Lung (tissue), 11 donors: ENCODE measurements at regions not wholly inside any gene's neighbourhood (a gene's known extent, or its start where the extent isn't known, plus 50 kb on each side); places are given as distances from the start of the nearest gene placed in this dataset.

Experiments
- ATAC-seq: fragments of 200-7000 bp; cut with Tn5 transposase; one replicate; pipeline ENCODE4 v1.9.1; 2020; ENCODE audit warnings: moderate number of reproducible peaks; ENCODE audit not compliant: insufficient read depth, low FRiP score
- DNase-seq, 3 donors: peaks; one replicate each; pipeline ENCODE4 v3.0.0-alpha.2; 2013 to 2017
- H3K27ac ChIP-seq, 2 donors: one replicate each; pipeline ENCODE4 v1.5.1; 2013; ENCODE audit warnings: mild to moderate bottlenecking in 2 of 2, moderate library complexity in 2 of 2, control low read depth in 1 of 2, inconsistent platforms in 1 of 2, low read depth in 1 of 2, low read length in 1 of 2
- H3K27me3 ChIP-seq, 3 donors: one replicate each; pipeline ENCODE4 v1.5.1; 2013; ENCODE audit warnings: low read length in 2 of 3; ENCODE audit not compliant: control insufficient read depth in 3 of 3, insufficient read depth in 3 of 3
- H3K36me3 ChIP-seq, 4 donors: one replicate each; pipeline ENCODE4 v1.5.1; 2013; ENCODE audit warnings: low read length in 4 of 4, mild to moderate bottlenecking in 1 of 4, moderate library complexity in 1 of 4; ENCODE audit not compliant: control insufficient read depth in 4 of 4, insufficient read depth in 4 of 4
- H3K4me1 ChIP-seq, 5 donors: one replicate each; pipeline ENCODE4 v1.5.1; 2013; ENCODE audit warnings: low read length in 5 of 5, mild to moderate bottlenecking in 2 of 5, moderate library complexity in 1 of 5; ENCODE audit not compliant: control insufficient read depth in 5 of 5, insufficient read depth in 5 of 5
- H3K4me3 ChIP-seq: one replicate; pipeline ENCODE4 v1.5.1; 2013; ENCODE audit warnings: mild to moderate bottlenecking, control low read depth, moderate library complexity
- H3K9ac ChIP-seq, 2 donors: one replicate each; pipeline ENCODE4 v1.5.1; 2013; ENCODE audit warnings: low read length in 2 of 2, control low read depth in 1 of 2; ENCODE audit not compliant: insufficient read depth in 1 of 2
- H3K9me3 ChIP-seq, 4 donors: one replicate each; pipeline ENCODE4 v1.5.1; 2013; ENCODE audit warnings: low read length in 3 of 4, mild to moderate bottlenecking in 1 of 4, moderate library complexity in 1 of 4; ENCODE audit not compliant: control insufficient read depth in 4 of 4, insufficient read depth in 3 of 4
- CTCF ChIP-seq: IDR thresholded peaks from 2 replicates; pipeline ENCODE4 v1.5.1; 2012; ENCODE audit warnings: mild to moderate bottlenecking; ENCODE audit errors: control extremely low read depth, extremely low read depth
- WGBS, 2 donors: extraction: QIAGEN DNeasy Blood & Tissue Kit; methylation state at CpG; one replicate each; pipeline ENCODE4 v1.1.7; 2013; 5-methylcytosine and 5-hydroxymethylcytosine counted together
- donor health status: control.
- donor health status: control.
- donor health status: Bipolar disorder and iron deficiency.
- donor health status: healthy.
- donor health status: DM: yes; HTN: yes; CAD: no.

- Histone ChIP-seq H3K9ac (no peak overlapping the region), H3K9me3 (no peaks in the 10 kb centered on the region), H3K27ac (no peak overlapping the region), H3K36me3 (no peaks in the 10 kb centered on the region), H3K4me1 (peaks cover 0 to 20% (median 0%) of the 10 kb centered on the region in 5 donors), H3K4me3 (no peak overlapping the region), H3K27me3 (no peaks in the 10 kb centered on the region)
- DNase-seq, result peak; percentile 68 to 92 (median 85)
- no peak for TF ChIP-seq CTCF
- 32% methylated on average over 8 of the region's 8 CpGs for WGBS, 2 donors
- ATAC-seq, result no peak
Measured at GRCh38 chr7:21128062-21128817, 299.6 kb upstream of the SP4 start.

GRCh38 chr7:21131897-21132296, 296.0 kb upstream of the SP4 start:
- ATAC-seq, result no peak
- WGBS, 2 donors, result 88 to 91% methylated on average over 1 of the region's 1 CpG
- no peak for DNase-seq

GRCh38 chr7:21134631-21135030, 293.3 kb upstream of the SP4 start:
- peaks cover 0 to 7% (median 0%) of the 10 kb centered on the region in 4 donors for H3K9me3 ChIP-seq
- TF ChIP-seq CTCF, result no peak
- H3K4me3 ChIP-seq, result no peak overlapping the region
- no peaks in the 10 kb centered on the region for H3K4me1 ChIP-seq
- no peak for DNase-seq
- no peak overlapping the region for H3K9ac ChIP-seq
- no peaks in the 10 kb centered on the region for H3K36me3 ChIP-seq
- WGBS, 2 donors, result 90 to 93% methylated on average over 2 of the region's 2 CpGs
- no peak overlapping the region for H3K27ac ChIP-seq
- H3K27me3 ChIP-seq, result no peaks in the 10 kb centered on the region
- no peak for ATAC-seq

More at GRCh38 chr7:21131897-21132296, 296.0 kb upstream of the SP4 start:
- no peak for TF ChIP-seq CTCF
- no peaks in the 10 kb centered on the region for H3K36me3 ChIP-seq
- H3K4me1 ChIP-seq, result peaks cover 0 to 20% (median 0%) of the 10 kb centered on the region in 5 donors
- H3K9ac ChIP-seq, result no peak overlapping the region
- no peak overlapping the region for H3K4me3 ChIP-seq
- H3K27ac ChIP-seq, result no peak overlapping the region
- peaks cover 0 to 7% (median 0%) of the 10 kb centered on the region in 4 donors for H3K9me3 ChIP-seq
- H3K27me3 ChIP-seq, result no peaks in the 10 kb centered on the region

- H3K9me3 ChIP-seq, result peaks cover 0 to 7% (median 0%) of the 10 kb centered on the region in 4 donors
- ATAC-seq, result no peak
- TF ChIP-seq CTCF, result no peak
- H3K4me3 ChIP-seq, result no peak overlapping the region
- H3K9ac ChIP-seq, result no peak overlapping the region
- no peak for DNase-seq
- 70 to 81% methylated on average over 2 of the region's 2 CpGs for WGBS, 2 donors
- H3K27ac ChIP-seq, result no peak overlapping the region
- no peaks in the 10 kb centered on the region for H3K36me3 ChIP-seq
- no peaks in the 10 kb centered on the region for H3K4me1 ChIP-seq
- H3K27me3 ChIP-seq, result no peaks in the 10 kb centered on the region
Measured at GRCh38 chr7:21135437-21135836, 292.4 kb upstream of the SP4 start.
